SK-N-SH (cell line): ENCODE measurements at regions not wholly inside any gene's neighbourhood (a gene's known extent, or its start where the extent isn't known, plus 50 kb on each side); places are given as distances from the start of the nearest gene placed in this dataset.

Experiments
- CTCF ChIA-PET: fragments of 300-600, 350-600 bp; formaldehyde crosslinking; extraction: SDS; loops from one replicate; lab custom pipeline; 2021; lab: Yijun Ruan, JAX
- POLR2A ChIA-PET: fragments of 350-600 bp; sonication (Branson Sonifier 250); formaldehyde crosslinking; extraction: SDS; loops from one replicate; lab custom pipeline; 2020; ENCODE audit warnings: antibody characterized with exemption, inconsistent platforms; lab: Yijun Ruan, JAX
- DNase-seq: peaks from one replicate; pipeline ENCODE4 v3.0.0; 2012
- H2AFZ ChIP-seq: fragments of 200-600 bp; sonication (generic); 2 replicates; pipeline ENCODE4 v1.8.1; 2016; ENCODE audit warnings: antibody characterized with exemption, mild to moderate bottlenecking, low read depth
- H3F3A ChIP-seq: fragments of 200-600 bp; sonication (generic); replicated peaks from 2 replicates; pipeline ENCODE3; 2016; ENCODE audit warnings: antibody characterized with exemption, mild to moderate bottlenecking; ENCODE audit not compliant: insufficient read depth
- H3K27ac ChIP-seq, 2 experiments: fragments of 200-500 bp in 1 of 2; fragments of 200-600 bp in 1 of 2; sonication (Bioruptor generic) in 1 of 2; sonication (generic), shearing (Covaris generic) in 1 of 2; 2 replicates each; pipeline versions ENCODE4 v1.5.1 to v1.6.1; 2014 to 2016; ENCODE audit warnings: low read depth in 2 of 2, inconsistent platforms in 1 of 2, low read length in 1 of 2, mild to moderate bottlenecking in 1 of 2, mixed read lengths in 1 of 2
- H3K27me3 ChIP-seq: fragments of 200-600 bp; sonication (generic), shearing (Covaris generic); 2 replicates; pipeline ENCODE4 v1.6.1; 2016; ENCODE audit warnings: mixed run types; ENCODE audit not compliant: insufficient read depth
- H3K36me3 ChIP-seq, 2 experiments: fragments of 200-500 bp in 1 of 2; fragments of 200-600 bp in 1 of 2; sonication (Bioruptor generic) in 1 of 2; sonication (generic) in 1 of 2; replicated peaks in 1 of 2; 2 replicates each; pipeline versions ENCODE3 to v1.5.1; 2014 to 2016; ENCODE audit warnings: low read length in 1 of 2, mild to moderate bottlenecking in 1 of 2; ENCODE audit not compliant: insufficient read depth in 2 of 2, control insufficient read depth in 1 of 2
- H3K4me1 ChIP-seq, 2 experiments: fragments of 200-500 bp in 1 of 2; fragments of 200-600 bp in 1 of 2; sonication (Bioruptor generic) in 1 of 2; sonication (generic), shearing (Covaris generic) in 1 of 2; 2 replicates each; pipeline versions ENCODE4 v1.5.1 to v1.6.1; 2014 to 2016; ENCODE audit warnings: low read depth in 1 of 2, low read length in 1 of 2, mixed run types in 1 of 2; ENCODE audit not compliant: insufficient read depth in 2 of 2, control insufficient read depth in 1 of 2
- H3K4me2 ChIP-seq: fragments of 200-600 bp; sonication (generic), shearing (Covaris generic); 2 replicates; pipeline ENCODE4 v1.6.1; 2017; ENCODE audit warnings: mixed run types
- H3K4me3 ChIP-seq, 2 experiments: fragments of 200-500 bp in 1 of 2; fragments of 200-600 bp in 1 of 2; sonication (Bioruptor generic) in 1 of 2; sonication (generic), shearing (Covaris generic) in 1 of 2; 2 replicates each; pipeline versions ENCODE4 v1.5.1 to v1.8.1; 2014 to 2016; ENCODE audit warnings: low read depth in 2 of 2, inconsistent platforms in 1 of 2, low read length in 1 of 2, mild to moderate bottlenecking in 1 of 2, mixed read lengths in 1 of 2, moderate library complexity in 1 of 2
- H3K79me2 ChIP-seq: fragments of 200-600 bp; sonication (generic); 2 replicates; pipeline ENCODE4 v1.8.1; 2017; ENCODE audit warnings: mild to moderate bottlenecking; ENCODE audit not compliant: insufficient read depth
- H3K9ac ChIP-seq: fragments of 200-600 bp; sonication (generic); 2 replicates; pipeline ENCODE4 v1.6.1; 2017; ENCODE audit warnings: mixed run types
- H3K9me2 ChIP-seq: fragments of 200-600 bp; sonication (generic); 2 replicates; pipeline ENCODE4 v1.6.1; 2017; ENCODE audit warnings: mixed run types
- H3K9me3 ChIP-seq: fragments of 200-600 bp; sonication (generic); 2 replicates; pipeline ENCODE4 v1.6.1; 2017; ENCODE audit warnings: mixed run types, mild to moderate bottlenecking, moderate library complexity
- H4K20me1 ChIP-seq: fragments of 200-600 bp; sonication (generic); 2 replicates; pipeline ENCODE4 v1.6.1; 2017; ENCODE audit warnings: mild to moderate bottlenecking, mixed run types; ENCODE audit not compliant: insufficient read depth
- CHD2 ChIP-seq: fragments of 150-350 bp; IDR thresholded peaks from 2 replicates; pipeline ENCODE4 v1.6.1; 2018; ENCODE audit warnings: low read length; ENCODE audit not compliant: partially characterized antibody
- EP300 ChIP-seq, 2 experiments: IDR thresholded peaks; 2 replicates each; pipeline versions ENCODE4 v1.4.0 to v1.6.1; 2012; ENCODE audit warnings: borderline replicate concordance in 1 of 2, low read depth in 1 of 2, low read length in 1 of 2
- FOXM1 ChIP-seq: IDR thresholded peaks from 2 replicates; pipeline ENCODE4 v1.4.0; 2012; ENCODE audit warnings: low read depth, mild to moderate bottlenecking
- JUND ChIP-seq: IDR thresholded peaks from 2 replicates; pipeline ENCODE4 v1.4.0; 2012
- MXI1 ChIP-seq: IDR thresholded peaks from 2 replicates; pipeline ENCODE4 v1.6.1; 2012; ENCODE audit warnings: mild to moderate bottlenecking, low read depth, low read length, improper control_type of control experiment
- NFIC ChIP-seq: IDR thresholded peaks from 2 replicates; pipeline ENCODE4 v1.4.0; 2012; ENCODE audit warnings: borderline replicate concordance
- PBX3 ChIP-seq: IDR thresholded peaks from 2 replicates; pipeline ENCODE4; 2012
- RCOR1 ChIP-seq: fragments of 150-350 bp; IDR thresholded peaks from 2 replicates; pipeline ENCODE4 v1.6.1; 2017; ENCODE audit warnings: antibody characterized with exemption, low read length
- REST ChIP-seq: IDR thresholded peaks from 2 replicates; pipeline ENCODE4 v1.6.1; 2012; ENCODE audit warnings: mild to moderate bottlenecking, low read depth, low read length, moderate library complexity
- RXRA ChIP-seq: IDR thresholded peaks from 2 replicates; pipeline ENCODE4 v1.4.0; 2012; ENCODE audit warnings: low read depth, mild to moderate bottlenecking, borderline replicate concordance
- TAF1 ChIP-seq: IDR thresholded peaks from 2 replicates; pipeline ENCODE4 v1.6.1; 2012; ENCODE audit warnings: low read depth, mild to moderate bottlenecking, low read length, moderate library complexity, borderline replicate concordance
- TEAD4 ChIP-seq: IDR thresholded peaks from 2 replicates; pipeline ENCODE4 v1.4.0; 2012; ENCODE audit warnings: mild to moderate bottlenecking, borderline replicate concordance; ENCODE audit not compliant: insufficient read depth
- USF2 ChIP-seq: fragments of 150-350 bp; IDR thresholded peaks from 2 replicates; pipeline ENCODE4 v1.6.1; 2017; ENCODE audit warnings: antibody characterized with exemption, low read length, low read depth, borderline replicate concordance
- YY1 ChIP-seq: IDR thresholded peaks from 2 replicates; pipeline ENCODE4 v1.4.0; 2012; ENCODE audit warnings: low read depth, mild to moderate bottlenecking
- WGBS: methylation state at CpG from one replicate; pipeline ENCODE4 v1.1.6; 2017; ENCODE audit warnings: low lambda C conversion rate; 5-methylcytosine and 5-hydroxymethylcytosine counted together
- TF ChIP-seq, protein P1 (sequence below): fragments of 200-600 bp; sonication (generic); IDR thresholded peaks from 2 replicates; pipeline ENCODE4 v1.6.1; 2017; ENCODE audit warnings: antibody characterized with exemption, mild to moderate bottlenecking, moderate library complexity

GRCh38 chr20:62555642-62556420, 80.0 kb upstream of the GATA5 start:
- Histone ChIP-seq H3K4me3 (no peak overlapping the region), H3K4me1 (peaks cover 0 to 3% of the 10 kb centered on the region in 2 experiments; a peak in 1 of 4 replicates), H3K9ac (no peak overlapping the region), H2AFZ (no peak overlapping the region), H3F3A (no peaks in the 10 kb centered on the region), H3K79me2 (no peaks in the 10 kb centered on the region), H3K9me2 (no peaks in the 10 kb centered on the region), H4K20me1 (no peaks in the 10 kb centered on the region), H3K27me3 (peaks cover 27% of the 10 kb centered on the region), H3K36me3 (no peaks in the 10 kb centered on the region), H3K4me2 (no peak overlapping the region), H3K9me3 (no peaks in the 10 kb centered on the region), H3K27ac (no peak overlapping the region)
- WGBS, result 66% methylated on average over 24 of the region's 29 CpGs
- DNase-seq, result peak; percentile 61
- ChIA-PET CTCF (interaction anchor here (1.2 to 1.7 kb wide), 3 partner anchors 22 to 252 kb away, joined by 3 to 9 read pairs (median 3); no protein-coding TSS in a partner anchor), POLR2A (no interaction called here)
- no peak for TF ChIP-seq CHD2
- no peak for TF ChIP-seq REST
- no peak for TF ChIP-seq JUND
- TF ChIP-seq RXRA, result no peak
- no peak for TF ChIP-seq YY1
- TF ChIP-seq TAF1, result no peak
- TF ChIP-seq RCOR1, result no peak
- TF ChIP-seq TEAD4, result no peak
- TF ChIP-seq, protein P1, sequence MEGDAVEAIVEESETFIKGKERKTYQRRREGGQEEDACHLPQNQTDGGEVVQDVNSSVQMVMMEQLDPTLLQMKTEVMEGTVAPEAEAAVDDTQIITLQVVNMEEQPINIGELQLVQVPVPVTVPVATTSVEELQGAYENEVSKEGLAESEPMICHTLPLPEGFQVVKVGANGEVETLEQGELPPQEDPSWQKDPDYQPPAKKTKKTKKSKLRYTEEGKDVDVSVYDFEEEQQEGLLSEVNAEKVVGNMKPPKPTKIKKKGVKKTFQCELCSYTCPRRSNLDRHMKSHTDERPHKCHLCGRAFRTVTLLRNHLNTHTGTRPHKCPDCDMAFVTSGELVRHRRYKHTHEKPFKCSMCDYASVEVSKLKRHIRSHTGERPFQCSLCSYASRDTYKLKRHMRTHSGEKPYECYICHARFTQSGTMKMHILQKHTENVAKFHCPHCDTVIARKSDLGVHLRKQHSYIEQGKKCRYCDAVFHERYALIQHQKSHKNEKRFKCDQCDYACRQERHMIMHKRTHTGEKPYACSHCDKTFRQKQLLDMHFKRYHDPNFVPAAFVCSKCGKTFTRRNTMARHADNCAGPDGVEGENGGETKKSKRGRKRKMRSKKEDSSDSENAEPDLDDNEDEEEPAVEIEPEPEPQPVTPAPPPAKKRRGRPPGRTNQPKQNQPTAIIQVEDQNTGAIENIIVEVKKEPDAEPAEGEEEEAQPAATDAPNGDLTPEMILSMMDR, result no peak
- TF ChIP-seq USF2, result no peak
- no peak for TF ChIP-seq PBX3
- TF ChIP-seq MXI1, result no peak
- no peak for TF ChIP-seq EP300 (IDR thresholded peaks at IDR 0.05; ENCODE audit: borderline replicate concordance in 1 of 2, low read depth in 1 of 2, low read length in 1 of 2)
- no peak for TF ChIP-seq FOXM1
- TF ChIP-seq NFIC, result no peak
